DND-41 (cell line): ENCODE measurements at regions not wholly inside any gene's neighbourhood (a gene's known extent, or its start where the extent isn't known, plus 50 kb on each side); places are given as distances from the start of the nearest gene placed in this dataset.

Source experiments
- CTCF ChIP-seq: IDR thresholded peaks from 2 replicates; pipeline ENCODE4 v1.5.1; 2012; ENCODE audit warnings: borderline replicate concordance, low read length, moderate library complexity, mild to moderate bottlenecking; ENCODE audit not compliant: poor library complexity, severe bottlenecking; ENCODE audit errors: extremely low read depth
- EZH2 ChIP-seq: IDR thresholded peaks from 3 replicates; pipeline ENCODE4 v1.6.1; 2012; ENCODE audit warnings: borderline replicate concordance, low read depth, mild to moderate bottlenecking, moderate library complexity, low read length, inconsistent platforms; ENCODE audit not compliant: severe bottlenecking

GRCh38 chrX:147079457-147079856, 264.9 kb upstream of the CXorf51A start:
- no peak for TF ChIP-seq CTCF
- no peak for TF ChIP-seq EZH2
